ENCODE measurements at regions not wholly inside any gene's neighbourhood (a gene's known extent, or its start where the extent isn't known, plus 50 kb on each side); places are given as distances from the start of the nearest gene placed in this dataset.

- no peak for TF ChIP-seq POLR2A (IDR thresholded peaks at IDR 0.05; ENCODE audit: low read length)
- TF ChIP-seq GATA1 (IDR thresholded peaks at IDR 0.05; ENCODE audit: low read depth, low read length), result no peak
These were observed 395.4 kb downstream of the GATA3 start for GRCh38 chr10:8449909-8450308.
